PC-3 (cell line): ENCODE measurements at regions not wholly inside any gene's neighbourhood (a gene's known extent, or its start where the extent isn't known, plus 50 kb on each side); places are given as distances from the start of the nearest gene placed in this dataset.

ENCODE experiments used
- ATAC-seq: fragments of 200-7000 bp; cut with Tn5 transposase; 2 replicates; pipeline ENCODE4 v1.9.1; 2020; ENCODE audit warnings: mild to moderate bottlenecking, moderate library complexity
- BruUV-seq: library from RNA; stranded (reverse); fragments of 400-500 nt; replicated peaks from 2 replicates; lab custom pipeline; 2021; lab: Mats Ljungman, UMichigan
- CTCF ChIA-PET: fragments of 300-600 bp; sonication (Branson Sonifier 250); formaldehyde crosslinking; loops from one replicate; lab custom pipeline; 2022; ENCODE audit warnings: antibody characterized with exemption; lab: Charles Lee
- POLR2A ChIA-PET: fragments of 300-600 bp; sonication (Branson Sonifier 250); formaldehyde crosslinking; loops from one replicate; lab custom pipeline; 2022; ENCODE audit warnings: antibody characterized with exemption; ENCODE audit not compliant: unreplicated experiment; lab: Charles Lee
- DNase-seq: peaks from one replicate; pipeline ENCODE4 v3.0.0-alpha.2; 2015
- H2AFZ ChIP-seq: fragments of 300-600 bp; sonication (generic); 2 replicates; pipeline ENCODE4 v1.6.0; 2016; ENCODE audit warnings: antibody characterized with exemption, low read length
- H3F3A ChIP-seq: fragments of 300-600 bp; sonication (generic); one replicate; pipeline ENCODE4 v1.6.0; 2017; ENCODE audit warnings: antibody characterized with exemption, low read length, control low read depth, mild to moderate bottlenecking; ENCODE audit not compliant: unreplicated experiment
- H3K27ac ChIP-seq: fragments of 300-600 bp; sonication (generic); 2 replicates; pipeline ENCODE4 v1.5.1; 2016; ENCODE audit warnings: mild to moderate bottlenecking, low read length
- H3K27me3 ChIP-seq: fragments of 300-600 bp; sonication (generic); 2 replicates; pipeline ENCODE4 v1.6.1; 2016; ENCODE audit warnings: low read length, mixed read lengths
- H3K36me3 ChIP-seq: fragments of 300-600 bp; sonication (generic); 2 replicates; pipeline ENCODE4 v1.6.1; 2016; ENCODE audit warnings: low read depth, mixed run types, low read length, mixed read lengths
- H3K4me1 ChIP-seq: fragments of 300-600 bp; sonication (generic); 2 replicates; pipeline ENCODE4 v1.5.1; 2016; ENCODE audit warnings: low read length; ENCODE audit not compliant: insufficient read depth
- H3K4me2 ChIP-seq: fragments of 300-600 bp; sonication (generic); 2 replicates; pipeline ENCODE4 v1.6.0; 2016; ENCODE audit warnings: low read length
- H3K4me3 ChIP-seq: fragments of 300-600 bp; sonication (generic); 2 replicates; pipeline ENCODE4 v1.5.1; 2016; ENCODE audit warnings: mild to moderate bottlenecking, low read length, mixed read lengths
- H3K79me2 ChIP-seq: fragments of 300-600 bp; sonication (generic); 2 replicates; pipeline ENCODE4 v1.6.1; 2017; ENCODE audit warnings: low read length, mixed read lengths
- H3K9ac ChIP-seq: fragments of 300-600 bp; sonication (generic); 2 replicates; pipeline ENCODE4 v1.6.0; 2016; ENCODE audit warnings: mild to moderate bottlenecking, low read length
- H3K9me2 ChIP-seq: fragments of 300-600 bp; sonication (generic); replicated peaks from 2 replicates; pipeline ENCODE4 v1.6.1; 2016; ENCODE audit warnings: mixed run types, low read length, mixed read lengths
- H3K9me3 ChIP-seq: fragments of 300-600 bp; sonication (generic); 2 replicates; pipeline ENCODE4 v1.6.1; 2016; ENCODE audit warnings: low read length, mixed read lengths
- H4K20me1 ChIP-seq: fragments of 300-600 bp; sonication (generic); 2 replicates; pipeline ENCODE4 v1.6.1; 2016; ENCODE audit warnings: low read length, mixed read lengths
- CTCF ChIP-seq: fragments of 300-600 bp; sonication (generic); conservative IDR thresholded peaks from 2 replicates; pipeline ENCODE4 v1.5.1; 2017; ENCODE audit warnings: antibody characterized with exemption, low read depth, mild to moderate bottlenecking, low read length
- EZH2 ChIP-seq: fragments of 300-600 bp; sonication (generic); IDR thresholded peaks from one replicate; pipeline ENCODE4 v1.6.1; 2017; ENCODE audit warnings: antibody characterized with exemption, mild to moderate bottlenecking, low read length; ENCODE audit not compliant: unreplicated experiment
- EZH2phosphoT487 ChIP-seq: fragments of 300-600 bp; sonication (generic); IDR thresholded peaks from 2 replicates; pipeline ENCODE4 v1.6.1; 2018; ENCODE audit warnings: mild to moderate bottlenecking, antibody characterized with exemption, low read length, borderline replicate concordance
- intact Hi-C: fragments of 100-400 bp; cut with micrococcal nuclease; formaldehyde crosslinking; loops from 2 replicates; pipeline ENCODE4 v1.9.0; 2023

- Histone ChIP-seq H3K4me1 (no peaks in the 10 kb centered on the region), H3K79me2 (no peaks in the 10 kb centered on the region), H3K4me3 (no peak overlapping the region), H3K27me3 (no peaks in the 10 kb centered on the region), H2AFZ (no peak overlapping the region), H4K20me1 (no peaks in the 10 kb centered on the region), H3F3A (no peaks in the 10 kb centered on the region), H3K9ac (no peak overlapping the region), H3K9me2 (no peaks in the 10 kb centered on the region), H3K4me2 (no peak overlapping the region), H3K27ac (no peak overlapping the region), H3K9me3 (no peaks in the 10 kb centered on the region), H3K36me3 (no peaks in the 10 kb centered on the region)
- ChIA-PET POLR2A (no interaction called here), CTCF (no interaction called here)
- ATAC-seq (no peak), DNase-seq (no peak)
- TF ChIP-seq EZH2: no peak
- no peak for TF ChIP-seq CTCF
- no peak for TF ChIP-seq EZH2phosphoT487
- intact Hi-C loops: no loop called here
- BruUV-seq: no TSS peak
Measured at GRCh38 chr5:67373518-67373917, 176.9 kb upstream of the CD180 start.

- no TSS peak for BruUV-seq
- DNase-seq (no peak), ATAC-seq (no peak)
- Histone ChIP-seq H3K36me3 (no peaks in the 10 kb centered on the region), H3K9me2 (no peaks in the 10 kb centered on the region), H3K9me3 (no peaks in the 10 kb centered on the region), H3K4me2 (no peak overlapping the region), H3K27ac (no peak overlapping the region), H3K9ac (no peak overlapping the region), H3K4me3 (no peak overlapping the region), H4K20me1 (no peaks in the 10 kb centered on the region), H3K79me2 (no peaks in the 10 kb centered on the region), H3F3A (no peaks in the 10 kb centered on the region), H3K27me3 (no peaks in the 10 kb centered on the region), H3K4me1 (no peaks in the 10 kb centered on the region), H2AFZ (no peak overlapping the region)
- CTCF ChIA-PET: no interaction called here
- POLR2A ChIA-PET: no interaction called here
- TF ChIP-seq CTCF: no peak
- no peak for TF ChIP-seq EZH2phosphoT487
- TF ChIP-seq EZH2: no peak
- intact Hi-C loops: no loop called here
Measured at GRCh38 chr5:67372887-67373286, 176.3 kb upstream of the CD180 start.

- Histone ChIP-seq H3K27ac (no peak overlapping the region), H4K20me1 (no peaks in the 10 kb centered on the region), H3K4me1 (no peaks in the 10 kb centered on the region), H3K27me3 (no peaks in the 10 kb centered on the region), H3K36me3 (no peaks in the 10 kb centered on the region), H3K4me3 (no peak overlapping the region), H3K79me2 (no peaks in the 10 kb centered on the region), H3K9ac (no peak overlapping the region), H3K9me2 (no peaks in the 10 kb centered on the region), H3K4me2 (no peak overlapping the region), H3K9me3 (no peaks in the 10 kb centered on the region), H2AFZ (no peak overlapping the region), H3F3A (no peaks in the 10 kb centered on the region)
- intact Hi-C loops: no loop called here
- CTCF ChIA-PET: no interaction called here
- TF ChIP-seq EZH2: no peak
- TF ChIP-seq CTCF: no peak
- TF ChIP-seq EZH2phosphoT487: no peak
- DNase-seq: no peak
- POLR2A ChIA-PET: no interaction called here
- ATAC-seq: no peak
- no TSS peak for BruUV-seq
Measured at GRCh38 chr5:67371924-67372323, 175.3 kb upstream of the CD180 start.
